ENCODE measurements at regions not wholly inside any gene's neighbourhood (a gene's known extent, or its start where the extent isn't known, plus 50 kb on each side); places are given as distances from the start of the nearest gene placed in this dataset.

- Histone ChIP-seq H3K36me3 (no peaks in the 10 kb centered on the region), H3K4me1 (no peaks in the 10 kb centered on the region), H3K4me3 (no peak overlapping the region), H3K27ac (no peak overlapping the region), H3K9me3 (no peaks in the 10 kb centered on the region), H3K27me3 (no peaks in the 10 kb centered on the region), H3K9ac (ENCODE audit: low read depth in 2 of 2, low read length in 2 of 2) (no peak overlapping the region)
- intact Hi-C loops (cut with DNase I): no loop called here
- peak; percentile 40 for TF ChIP-seq CTCF (IDR thresholded peaks at IDR 0.05)
- DNase-seq: peak; percentile 24
These were observed 66.7 kb upstream of the CAST start for GRCh38 chr5:96595300-96596090.

GRCh38 chr5:96597438-96598020 lies 64.6 kb upstream of the CAST start:
- Histone ChIP-seq H3K9me3 (no peaks in the 10 kb centered on the region), H3K4me1 (no peaks in the 10 kb centered on the region), H3K4me3 (no peak overlapping the region), H3K36me3 (no peaks in the 10 kb centered on the region), H3K27ac (no peak overlapping the region), H3K27me3 (no peaks in the 10 kb centered on the region), H3K9ac (ENCODE audit: low read depth in 2 of 2, low read length in 2 of 2) (no peak overlapping the region)
- no peak for TF ChIP-seq CTCF (IDR thresholded peaks at IDR 0.05)
- intact Hi-C loops (cut with DNase I): no loop called here
- no peak for DNase-seq

DNA sequence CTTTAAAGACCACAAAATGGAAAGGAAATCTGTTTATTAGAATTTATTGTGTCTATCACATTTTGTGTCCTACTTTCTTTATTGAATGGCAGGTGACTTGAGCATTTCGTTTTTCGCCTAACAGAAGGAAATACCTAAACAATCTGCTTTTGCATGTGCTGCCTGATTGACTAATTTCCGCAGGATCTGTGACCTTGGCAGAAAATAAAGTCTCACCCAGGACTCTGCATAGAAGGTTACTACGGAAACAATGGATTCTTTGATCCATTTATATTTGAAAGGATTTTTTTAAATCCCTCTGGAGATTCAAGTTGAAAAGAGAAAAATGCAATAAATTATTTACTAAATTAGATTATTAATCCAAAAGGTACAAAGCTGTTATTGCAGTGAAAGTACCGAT lies 61.0 kb upstream of the CAST start:
- Histone ChIP-seq H3K36me3 (no peaks in the 10 kb centered on the region), H3K27me3 (no peaks in the 10 kb centered on the region), H3K4me1 (no peaks in the 10 kb centered on the region), H3K27ac (no peak overlapping the region), H3K4me3 (no peak overlapping the region), H3K9ac (ENCODE audit: low read depth in 2 of 2, low read length in 2 of 2) (no peak overlapping the region), H3K9me3 (no peaks in the 10 kb centered on the region)
- no peak for TF ChIP-seq CTCF (IDR thresholded peaks at IDR 0.05)
- no peak for DNase-seq
- intact Hi-C loops (cut with DNase I): loop anchor here (2.0 to 5.0 kb wide), 2 partner anchors 256 to 744 kb away; no protein-coding TSS in a partner anchor

DNA sequence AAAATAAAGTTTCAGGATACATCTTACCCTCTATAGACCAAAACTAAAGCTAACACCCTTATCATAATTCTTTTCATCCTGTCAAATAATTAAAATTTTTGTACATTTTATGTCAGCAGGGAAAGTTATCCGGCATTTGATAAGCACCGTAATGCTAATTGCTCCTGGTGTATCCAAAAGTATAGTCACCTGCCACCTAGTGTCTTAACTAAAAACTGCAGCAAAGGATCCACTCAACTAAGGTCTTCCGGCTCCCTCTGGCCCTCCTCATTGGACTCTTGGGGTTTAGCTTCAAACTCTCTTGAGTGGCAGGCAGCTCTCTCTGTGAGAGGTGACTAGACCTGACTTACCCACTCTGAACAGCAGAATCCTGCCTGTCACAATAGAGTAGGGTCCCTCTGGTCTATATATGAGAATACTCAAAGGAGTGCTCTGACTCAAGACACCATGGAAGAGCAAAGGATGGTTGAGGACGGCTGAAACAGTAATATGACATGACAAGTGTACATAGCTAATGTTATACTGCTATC lies 60.4 kb upstream of the CAST start:
- intact Hi-C loops (cut with DNase I): loop anchor here (2.0 to 5.0 kb wide), 2 partner anchors 257 to 744 kb away; no protein-coding TSS in a partner anchor
- peak; percentile 76 for TF ChIP-seq CTCF (IDR thresholded peaks at IDR 0.05)
- no peaks in the 10 kb centered on the region for H3K4me1 ChIP-seq
- H3K9me3 ChIP-seq: no peaks in the 10 kb centered on the region
- peak; percentile 78 for DNase-seq
- H3K27me3 ChIP-seq: no peaks in the 10 kb centered on the region
- H3K36me3 ChIP-seq: no peaks in the 10 kb centered on the region
- H3K9ac ChIP-seq (ENCODE audit: low read depth in 2 of 2, low read length in 2 of 2): no peak overlapping the region
- no peak overlapping the region for H3K27ac ChIP-seq
- H3K4me3 ChIP-seq: no peak overlapping the region

GRCh38 chr5:96602776-96603175 lies 59.4 kb upstream of the CAST start:
- Histone ChIP-seq H3K27ac (no peak overlapping the region), H3K9ac (ENCODE audit: low read depth in 2 of 2, low read length in 2 of 2) (no peak overlapping the region), H3K36me3 (no peaks in the 10 kb centered on the region), H3K4me3 (no peak overlapping the region), H3K4me1 (no peaks in the 10 kb centered on the region), H3K9me3 (no peaks in the 10 kb centered on the region), H3K27me3 (no peaks in the 10 kb centered on the region)
- intact Hi-C loops (cut with DNase I): loop anchor here (5.0 kb wide), 1 partner anchor 745 kb away; no protein-coding TSS in a partner anchor
- TF ChIP-seq CTCF (IDR thresholded peaks at IDR 0.05): no peak
- no peak for DNase-seq
